OCI-LY3 (cell line): ENCODE measurements at regions not wholly inside any gene's neighbourhood (a gene's known extent, or its start where the extent isn't known, plus 50 kb on each side); places are given as distances from the start of the nearest gene placed in this dataset.

Experiments used
- H2AFZ ChIP-seq: fragments of 200-600, 300-600 bp; shearing (Covaris generic); 2 replicates; pipeline ENCODE4 v1.6.0; 2014; ENCODE audit warnings: antibody characterized with exemption, low read depth, low read length
- H3K27ac ChIP-seq: fragments of 200-600, 300-600 bp; sonication (generic); 2 replicates; pipeline ENCODE4 v1.5.1; 2014; ENCODE audit warnings: mild to moderate bottlenecking, low read length, moderate library complexity, mixed read lengths
- H3K27me3 ChIP-seq: fragments of 200-600, 300-600 bp; sonication (generic); 2 replicates; pipeline ENCODE4 v1.6.1; 2014; ENCODE audit warnings: low read depth, low read length, mixed read lengths
- H3K36me3 ChIP-seq: fragments of 200-600, 300-600 bp; sonication (generic); replicated peaks from 2 replicates; pipeline ENCODE3; 2014; ENCODE audit warnings: low read depth, low read length, mixed read lengths
- H3K4me1 ChIP-seq: fragments of 300-600, 200-600 bp; sonication (generic); 2 replicates; pipeline ENCODE4 v1.6.1; 2014; ENCODE audit warnings: low read length, mixed read lengths
- H3K4me2 ChIP-seq: fragments of 200-600, 300-600 bp; sonication (generic); 2 replicates; pipeline ENCODE4 v1.6.1; 2014; ENCODE audit warnings: low read length, mixed read lengths
- H3K4me3 ChIP-seq: fragments of 300-600, 200-600 bp; sonication (generic); 2 replicates; pipeline ENCODE4 v1.5.1; 2014; ENCODE audit warnings: antibody characterized with exemption, mild to moderate bottlenecking, low read length, moderate library complexity
- H3K79me2 ChIP-seq: fragments of 300-600, 200-600 bp; shearing (Covaris generic); 2 replicates; pipeline ENCODE4 v1.6.1; 2014; ENCODE audit warnings: mild to moderate bottlenecking, low read length, mixed read lengths
- H3K9ac ChIP-seq: fragments of 300-600, 200-600 bp; shearing (Covaris generic); 2 replicates; pipeline ENCODE4 v1.6.0; 2014; ENCODE audit warnings: mild to moderate bottlenecking, low read length, moderate library complexity
- H3K9me3 ChIP-seq: fragments of 200-600, 300-600 bp; shearing (Covaris generic); 2 replicates; pipeline ENCODE4 v1.6.1; 2014; ENCODE audit warnings: low read length, mixed read lengths; ENCODE audit not compliant: insufficient read depth
- H4K20me1 ChIP-seq: fragments of 200-600, 300-600 bp; sonication (generic); 2 replicates; pipeline ENCODE4 v1.6.1; 2016; ENCODE audit warnings: low read length, mixed read lengths; ENCODE audit not compliant: insufficient read depth
- EZH2phosphoT487 ChIP-seq: fragments of 200-600 bp; shearing (Covaris generic); IDR thresholded peaks from 2 replicates; pipeline ENCODE4 v1.6.1; 2018; ENCODE audit warnings: antibody characterized with exemption, mixed run types, low read depth
- TF ChIP-seq, protein P1 (sequence below): fragments of 200-600, 300-600 bp; sonication (generic); IDR thresholded peaks from 2 replicates; pipeline ENCODE4 v1.5.1; 2014; ENCODE audit warnings: antibody characterized with exemption, low read length, low read depth

- no peaks in the 10 kb centered on the region for H3K36me3 ChIP-seq
- H2AFZ ChIP-seq: no peak overlapping the region
- TF ChIP-seq EZH2phosphoT487: no peak
- TF ChIP-seq, protein P1, sequence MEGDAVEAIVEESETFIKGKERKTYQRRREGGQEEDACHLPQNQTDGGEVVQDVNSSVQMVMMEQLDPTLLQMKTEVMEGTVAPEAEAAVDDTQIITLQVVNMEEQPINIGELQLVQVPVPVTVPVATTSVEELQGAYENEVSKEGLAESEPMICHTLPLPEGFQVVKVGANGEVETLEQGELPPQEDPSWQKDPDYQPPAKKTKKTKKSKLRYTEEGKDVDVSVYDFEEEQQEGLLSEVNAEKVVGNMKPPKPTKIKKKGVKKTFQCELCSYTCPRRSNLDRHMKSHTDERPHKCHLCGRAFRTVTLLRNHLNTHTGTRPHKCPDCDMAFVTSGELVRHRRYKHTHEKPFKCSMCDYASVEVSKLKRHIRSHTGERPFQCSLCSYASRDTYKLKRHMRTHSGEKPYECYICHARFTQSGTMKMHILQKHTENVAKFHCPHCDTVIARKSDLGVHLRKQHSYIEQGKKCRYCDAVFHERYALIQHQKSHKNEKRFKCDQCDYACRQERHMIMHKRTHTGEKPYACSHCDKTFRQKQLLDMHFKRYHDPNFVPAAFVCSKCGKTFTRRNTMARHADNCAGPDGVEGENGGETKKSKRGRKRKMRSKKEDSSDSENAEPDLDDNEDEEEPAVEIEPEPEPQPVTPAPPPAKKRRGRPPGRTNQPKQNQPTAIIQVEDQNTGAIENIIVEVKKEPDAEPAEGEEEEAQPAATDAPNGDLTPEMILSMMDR: no peak
- H3K79me2 ChIP-seq: no peaks in the 10 kb centered on the region
- H4K20me1 ChIP-seq: no peaks in the 10 kb centered on the region
- H3K9ac ChIP-seq: no peak overlapping the region
- H3K27ac ChIP-seq: no peak overlapping the region
- H3K9me3 ChIP-seq: no peaks in the 10 kb centered on the region
- no peaks in the 10 kb centered on the region for H3K27me3 ChIP-seq
- no peaks in the 10 kb centered on the region for H3K4me1 ChIP-seq
- H3K4me3 ChIP-seq: no peak overlapping the region
- no peak overlapping the region for H3K4me2 ChIP-seq
These were observed 112.2 kb upstream of the JCAD start for GRCh38 chr10:30171601-30172000.

DNA sequence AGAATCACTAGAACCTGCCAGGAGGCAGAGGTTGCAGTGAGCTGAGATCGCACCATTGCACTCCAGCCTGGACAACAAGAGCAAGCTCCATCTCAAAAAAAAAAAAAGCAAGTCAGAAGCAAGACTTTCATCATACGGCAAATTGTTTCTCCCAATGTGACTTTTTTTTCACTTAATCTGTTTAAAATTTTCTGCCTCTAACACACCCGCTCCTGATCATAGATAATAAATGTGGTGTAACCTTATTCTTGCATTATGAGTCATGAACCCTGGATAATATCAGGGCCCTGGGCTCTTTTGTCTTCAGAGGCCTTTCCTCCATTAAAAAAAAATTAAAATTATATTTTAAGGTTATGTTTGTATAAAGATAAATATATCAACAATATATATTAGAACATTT lies 111.4 kb upstream of the JCAD start:
- H3K27me3 ChIP-seq: no peaks in the 10 kb centered on the region
- no peak overlapping the region for H3K4me3 ChIP-seq
- no peaks in the 10 kb centered on the region for H4K20me1 ChIP-seq
- no peak overlapping the region for H3K9ac ChIP-seq
- TF ChIP-seq, protein P1: no peak
- TF ChIP-seq EZH2phosphoT487: no peak
- no peaks in the 10 kb centered on the region for H3K9me3 ChIP-seq
- no peaks in the 10 kb centered on the region for H3K4me1 ChIP-seq
- no peaks in the 10 kb centered on the region for H3K79me2 ChIP-seq
- no peak overlapping the region for H3K4me2 ChIP-seq
- no peak overlapping the region for H2AFZ ChIP-seq
- no peaks in the 10 kb centered on the region for H3K36me3 ChIP-seq
- no peak overlapping the region for H3K27ac ChIP-seq

GRCh38 chr10:30170146-30170545 lies 110.8 kb upstream of the JCAD start:
- Histone ChIP-seq H3K27ac (no peak overlapping the region), H2AFZ (no peak overlapping the region), H4K20me1 (no peaks in the 10 kb centered on the region), H3K4me1 (no peaks in the 10 kb centered on the region), H3K4me2 (no peak overlapping the region), H3K4me3 (no peak overlapping the region), H3K36me3 (no peaks in the 10 kb centered on the region), H3K27me3 (no peaks in the 10 kb centered on the region), H3K79me2 (no peaks in the 10 kb centered on the region), H3K9ac (no peak overlapping the region), H3K9me3 (no peaks in the 10 kb centered on the region)
- TF ChIP-seq EZH2phosphoT487: no peak
- TF ChIP-seq, protein P1: no peak

GRCh38 chr10:30169342-30169741 lies 110.0 kb upstream of the JCAD start:
- Histone ChIP-seq H3K9ac (no peak overlapping the region), H2AFZ (no peak overlapping the region), H3K79me2 (no peaks in the 10 kb centered on the region), H3K36me3 (no peaks in the 10 kb centered on the region), H3K4me3 (no peak overlapping the region), H4K20me1 (no peaks in the 10 kb centered on the region), H3K9me3 (no peaks in the 10 kb centered on the region), H3K4me2 (no peak overlapping the region), H3K27ac (no peak overlapping the region), H3K4me1 (no peaks in the 10 kb centered on the region), H3K27me3 (no peaks in the 10 kb centered on the region)
- TF ChIP-seq EZH2phosphoT487: no peak
- TF ChIP-seq, protein P1: no peak
